HG03039 (cell line): ENCODE measurements at regions not wholly inside any gene's neighbourhood (a gene's known extent, or its start where the extent isn't known, plus 50 kb on each side); places are given as distances from the start of the nearest gene placed in this dataset.
A peak's percentile ranks its signal among the peaks of the same experiment; 100 is the strongest.
"Not testable (repeated sequence)": the region's sequence is repeated elsewhere in the genome, so short reads cannot be mapped to it uniquely, and the experiment has no call there.

Experiments
- ATAC-seq: cut with Tn5 transposase; IDR thresholded peaks from one replicate; pipeline ENCODE4 v1.9.1; 2021; ENCODE audit warnings: mild to moderate bottlenecking, moderate library complexity; ENCODE audit not compliant: unreplicated experiment

- no peak for ATAC-seq
Measured at GRCh38 chr12:25384038-25384892, 133.5 kb upstream of the KRAS start.

DNA sequence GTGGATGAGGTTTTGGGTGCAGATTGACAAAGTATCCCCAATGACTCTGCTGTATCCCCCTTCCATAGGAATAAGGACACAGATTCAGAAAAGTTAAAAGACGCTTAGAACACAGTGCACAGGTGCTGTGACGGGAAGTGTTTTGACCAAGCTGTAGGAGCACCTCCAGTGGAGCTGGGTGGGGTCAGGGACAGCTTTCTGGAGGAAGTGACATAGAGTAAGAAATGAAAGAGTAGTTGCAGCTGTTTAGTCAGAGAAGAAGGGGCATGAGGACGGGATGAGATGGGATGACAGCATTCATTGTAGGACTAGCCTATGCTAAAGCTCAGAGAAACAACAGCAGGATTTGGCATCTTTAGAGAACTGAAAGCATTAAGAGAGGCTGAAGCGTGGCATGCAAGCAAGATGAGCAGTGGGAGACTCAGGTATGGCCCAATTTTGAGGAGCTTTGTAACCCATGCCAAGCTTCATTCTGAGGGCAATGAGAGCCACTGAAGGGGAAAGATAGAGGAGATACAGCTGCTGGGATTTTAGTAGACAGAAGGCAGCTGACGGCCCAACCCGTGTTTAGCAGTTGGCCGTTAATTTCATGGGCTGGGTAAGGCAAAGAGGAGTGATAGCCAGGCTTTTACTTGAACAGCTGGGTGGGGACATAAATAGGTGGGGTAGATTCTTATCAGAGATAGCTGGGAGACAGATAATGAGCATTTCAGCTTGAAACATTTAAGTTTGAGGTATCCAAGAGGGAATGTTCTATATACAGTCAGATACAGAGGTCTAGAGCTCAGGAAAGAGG lies 131.8 kb upstream of the KRAS start:
- ATAC-seq: no peak

DNA sequence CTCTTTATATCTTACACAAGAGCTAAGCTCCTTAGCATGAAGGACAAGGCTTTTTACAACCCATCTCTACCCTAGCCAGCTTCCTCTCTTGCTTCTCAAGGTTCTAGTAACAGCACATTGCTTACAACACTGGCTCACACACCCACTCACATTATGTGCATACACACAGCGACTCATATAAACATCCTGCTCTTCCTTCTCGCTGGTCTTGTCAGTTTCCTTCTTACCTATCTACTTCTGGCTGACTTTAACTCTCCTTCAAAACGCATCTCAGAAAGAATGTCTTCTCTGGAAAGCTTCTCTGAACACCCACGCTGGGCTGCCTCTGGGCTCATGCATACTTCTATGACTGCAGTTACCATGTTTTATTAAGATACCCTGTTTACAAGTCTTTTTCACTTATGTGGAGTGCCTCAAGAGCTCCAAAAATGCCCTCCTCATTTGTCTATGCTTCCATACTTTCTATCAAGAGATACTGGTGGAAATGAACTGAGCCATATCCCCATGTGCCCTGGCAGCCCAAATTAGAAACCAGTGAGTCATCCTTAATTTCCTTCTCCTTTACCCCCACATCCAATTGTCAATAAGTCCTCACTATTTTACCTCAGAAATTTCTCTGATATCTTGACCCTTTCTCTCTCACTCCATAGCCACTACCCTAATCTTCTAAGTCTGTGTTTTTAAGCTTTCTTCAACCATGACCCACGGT lies 126.9 kb upstream of the KRAS start:
- ATAC-seq: no peak

- no peak for ATAC-seq
Measured at GRCh38 chr12:25376985-25377384, 126.3 kb upstream of the KRAS start.

GRCh38 chr12:25376407-25376806 lies 125.7 kb upstream of the KRAS start:
- no peak for ATAC-seq

GRCh38 chr12:25372969-25373817 lies 122.5 kb upstream of the KRAS start:
- ATAC-seq: no peak

- no peak for ATAC-seq
Measured at GRCh38 chr12:25372002-25372401, 121.3 kb upstream of the KRAS start.

GRCh38 chr12:25368557-25368956 lies 117.8 kb upstream of the KRAS start:
- no peak for ATAC-seq

GRCh38 chr12:25366122-25366521 lies 115.4 kb upstream of the KRAS start:
- no peak for ATAC-seq

DNA sequence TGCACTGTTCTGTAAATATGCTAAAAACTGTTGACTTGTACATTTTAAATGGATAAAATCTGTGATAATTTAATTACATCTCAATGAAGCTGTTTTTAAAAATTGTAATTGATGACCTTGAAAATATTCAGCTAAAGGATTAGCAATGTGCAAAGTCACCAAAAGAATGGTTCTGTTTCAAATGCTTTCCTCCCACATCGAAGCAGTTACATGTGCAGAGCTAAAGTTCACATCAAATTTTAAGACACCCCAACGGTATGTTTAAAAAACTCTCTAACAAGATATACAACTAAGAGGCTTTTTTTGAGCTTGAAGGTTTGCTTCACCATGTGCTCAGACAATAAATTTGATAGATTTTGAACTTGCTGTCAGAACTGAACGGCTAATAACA lies 114.6 kb upstream of the KRAS start:
- no peak for ATAC-seq

DNA sequence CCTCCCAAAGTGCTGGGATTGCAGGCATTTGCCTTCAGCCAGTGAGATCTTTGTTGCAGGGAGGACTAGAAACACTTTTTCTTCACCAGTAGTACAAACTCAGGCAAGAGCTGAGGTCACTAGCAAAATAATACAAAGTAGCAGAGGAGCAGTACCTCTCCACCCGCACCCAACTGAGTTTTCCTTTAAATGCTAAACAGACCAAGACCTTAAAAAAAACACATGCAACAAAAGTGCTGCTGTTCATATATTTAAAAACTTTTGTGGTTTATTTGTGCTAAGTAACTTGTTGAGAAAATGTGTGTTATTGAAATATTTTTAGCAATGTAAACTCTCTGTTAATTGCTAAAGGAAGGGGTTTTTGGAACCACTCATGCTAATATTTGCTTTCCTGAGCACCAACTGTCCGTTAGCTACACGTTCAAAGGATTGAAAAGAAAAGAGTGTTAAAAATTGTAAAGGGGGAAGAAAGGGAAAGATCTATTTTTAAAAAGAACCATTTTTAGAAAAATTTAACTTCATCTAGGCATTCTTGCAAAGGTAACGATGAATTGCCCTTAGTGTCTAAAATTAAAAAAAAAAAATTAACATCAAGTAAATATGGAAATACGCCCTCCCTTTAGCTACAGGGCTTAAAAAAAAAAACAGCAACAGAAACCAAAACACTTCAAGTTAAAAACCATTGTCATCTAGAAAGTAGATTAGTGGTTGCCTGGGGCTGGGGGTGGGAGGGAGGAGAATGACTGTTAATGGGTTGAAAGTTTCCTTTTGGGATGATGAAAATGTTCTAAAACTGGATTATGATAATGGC lies 114.0 kb upstream of the KRAS start:
- peak; percentile 79 for ATAC-seq

DNA sequence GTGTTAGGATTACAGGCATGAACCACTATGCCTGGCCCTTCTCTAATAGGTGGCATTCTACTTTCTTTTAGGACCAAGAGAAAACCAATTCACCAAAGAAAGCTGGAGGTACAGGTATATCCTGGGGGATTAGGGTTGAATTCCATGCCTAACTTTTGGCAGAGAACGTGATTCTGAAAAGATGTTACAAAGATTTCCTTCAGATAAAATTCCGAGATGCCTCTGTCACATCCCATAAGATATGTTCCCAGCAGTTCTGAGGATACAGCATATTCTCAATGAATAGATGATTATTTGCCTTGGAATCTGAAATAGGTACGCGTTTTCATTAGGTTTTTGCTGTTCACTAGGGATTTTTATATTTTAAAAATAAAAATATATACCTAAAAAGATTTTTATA lies 111.9 kb upstream of the KRAS start:
- ATAC-seq: no peak

GRCh38 chr12:25361511-25361910 lies 110.8 kb upstream of the KRAS start:
- ATAC-seq: no peak

GRCh38 chr12:25357595-25357994 lies 106.9 kb upstream of the KRAS start:
- ATAC-seq: no peak

GRCh38 chr12:25352942-25353341 lies 102.2 kb upstream of the KRAS start:
- not testable (repeated sequence) for ATAC-seq

DNA sequence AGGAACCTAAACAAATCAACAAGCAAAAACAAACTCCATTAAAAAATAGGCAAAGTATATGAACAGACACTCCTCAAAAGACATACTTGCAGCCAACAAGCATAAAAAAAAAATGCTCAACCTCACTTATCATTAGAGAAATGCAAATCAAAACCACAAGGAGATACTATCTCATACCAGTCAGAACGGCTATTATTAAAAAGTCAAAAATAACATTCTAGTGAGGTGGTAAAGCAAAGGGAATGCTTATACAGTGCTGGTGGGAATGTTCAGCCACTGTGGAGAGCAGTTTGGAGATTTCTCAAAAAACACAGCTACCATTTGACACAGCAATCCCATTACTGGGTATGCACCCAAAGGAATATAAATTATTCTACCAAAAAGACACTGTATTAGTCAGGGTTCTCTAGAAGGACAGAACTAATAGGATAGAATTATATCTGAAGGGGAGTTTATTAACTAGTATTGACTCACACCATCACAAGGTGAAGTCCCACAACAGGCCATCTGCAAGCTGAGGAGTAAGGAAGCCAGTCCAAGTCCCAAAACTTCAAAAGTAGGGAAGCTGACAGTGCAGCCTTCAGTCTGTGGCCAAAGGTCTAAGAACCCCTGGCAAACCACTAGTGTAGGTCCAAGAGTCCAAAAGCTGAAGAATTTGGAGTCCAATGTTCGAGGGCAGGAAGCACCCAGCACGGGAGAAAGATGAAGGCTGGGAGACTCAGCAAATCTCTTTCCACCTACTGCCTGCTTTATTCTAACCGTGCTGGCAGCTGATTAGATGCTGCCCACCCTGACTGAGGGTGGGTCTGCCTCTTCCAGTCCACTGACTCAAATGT lies 101.6 kb upstream of the KRAS start:
- no peak for ATAC-seq

- ATAC-seq: no peak
Measured at GRCh38 chr12:25348593-25348895, 97.8 kb upstream of the KRAS start.

DNA sequence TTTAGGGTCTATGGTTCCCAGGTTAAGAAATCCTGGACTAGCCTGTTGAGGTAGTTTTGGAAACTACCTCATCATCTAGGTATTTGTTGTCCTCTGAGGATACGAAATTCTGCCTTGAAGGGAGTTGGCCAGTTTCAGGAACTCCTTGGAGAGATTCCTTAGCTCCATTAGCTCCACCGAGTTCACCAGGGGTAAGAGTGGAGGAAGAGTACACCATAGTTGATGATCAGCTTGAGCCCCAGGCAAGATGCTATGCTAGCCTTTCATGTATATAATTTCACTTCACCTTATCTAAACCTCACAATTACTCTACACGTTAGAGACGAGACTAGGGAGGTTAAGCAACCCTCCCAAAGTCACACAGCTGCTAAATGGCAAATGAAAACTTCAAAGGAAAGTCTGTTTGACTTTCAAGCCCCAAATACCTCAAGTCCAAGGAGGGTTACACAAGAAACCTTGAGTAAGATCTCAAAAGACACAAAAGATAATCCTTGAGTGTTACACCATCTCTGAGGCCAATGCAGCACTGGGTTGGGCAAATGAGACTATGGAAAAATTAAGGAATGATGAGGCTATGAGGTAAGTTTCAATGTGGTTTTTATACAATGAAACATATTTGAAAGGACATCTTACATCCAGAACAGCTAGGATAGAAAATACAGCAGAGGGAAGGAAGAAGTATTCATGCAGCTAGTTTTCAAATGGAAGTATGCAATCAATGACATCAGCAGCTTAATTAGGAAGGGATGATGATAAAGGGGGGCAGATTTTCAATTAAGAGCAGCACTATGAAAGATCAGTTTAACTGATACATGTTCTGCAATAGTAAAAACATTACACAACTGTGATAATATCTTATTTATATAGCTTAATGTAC lies 97.2 kb upstream of the KRAS start:
- ATAC-seq: no peak
